ENCODE measurements at regions not wholly inside any gene's neighbourhood (a gene's known extent, or its start where the extent isn't known, plus 50 kb on each side); places are given as distances from the start of the nearest gene placed in this dataset.

DNA sequence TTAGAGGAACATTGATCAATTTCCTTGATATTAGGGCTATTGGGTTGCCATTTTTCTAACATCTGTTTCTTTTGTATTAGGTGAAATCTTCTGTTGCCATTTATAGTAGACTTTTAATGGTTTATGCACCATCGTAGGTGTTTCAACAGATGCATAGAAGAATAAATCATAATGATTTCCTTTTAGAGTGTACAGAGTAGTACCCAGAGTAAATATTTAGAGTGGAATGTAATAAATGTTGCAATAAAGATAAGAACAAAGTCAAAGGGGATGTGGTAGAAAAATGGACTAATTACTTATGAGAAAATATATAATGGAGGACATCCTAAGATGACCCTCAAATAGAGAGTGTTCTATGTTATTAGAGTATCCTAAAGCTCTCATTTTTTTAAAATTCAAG lies 643.0 kb upstream of the CITED2 start:
- no peak for TF ChIP-seq CTCF (IDR thresholded peaks at IDR 0.05)
- TF ChIP-seq POLR2AphosphoS5 (IDR thresholded peaks at IDR 0.05): no peak
- no peak for TF ChIP-seq POLR2A (IDR thresholded peaks at IDR 0.05)
